ENCODE measurements at regions not wholly inside any gene's neighbourhood (a gene's known extent, or its start where the extent isn't known, plus 50 kb on each side); places are given as distances from the start of the nearest gene placed in this dataset.
"Not testable (repeated sequence)": the region's sequence is repeated elsewhere in the genome, so short reads cannot be mapped to it uniquely, and the experiment has no call there.

- Histone ChIP-seq H3K4me1 (ENCODE audit: insufficient read depth, low read length) (no peaks in the 10 kb centered on the region), H3K4me3 (ENCODE audit: low read length) (no peak overlapping the region), H3K9me3 (ENCODE audit: insufficient read depth, low read depth, low read length) (no peaks in the 10 kb centered on the region), H3K27ac (ENCODE audit: low read depth, low read length) (no peak overlapping the region), H3K36me3 (ENCODE audit: insufficient read depth, low read length) (no peaks in the 10 kb centered on the region), H3K9ac (ENCODE audit: low read depth, low read length) (no peak overlapping the region), H3K27me3 (ENCODE audit: insufficient read depth, low read length) (no peaks in the 10 kb centered on the region)
- 93% methylated on average over 2 of the region's 3 CpGs for WGBS
Observed at GRCh38 chrX:46165866-46166265, 379.4 kb downstream of the ZNF674 start.

- H3K27ac ChIP-seq (ENCODE audit: low read depth, low read length), result no peak overlapping the region
- no peaks in the 10 kb centered on the region for H3K36me3 ChIP-seq (ENCODE audit: insufficient read depth, low read length)
- no peak overlapping the region for H3K4me3 ChIP-seq (ENCODE audit: low read length)
- no peaks in the 10 kb centered on the region for H3K9me3 ChIP-seq (ENCODE audit: insufficient read depth, low read depth, low read length)
- 100% methylated on average over 2 of the region's 2 CpGs for WGBS
- no peaks in the 10 kb centered on the region for H3K27me3 ChIP-seq (ENCODE audit: insufficient read depth, low read length)
- H3K9ac ChIP-seq (ENCODE audit: low read depth, low read length), result no peak overlapping the region
- H3K4me1 ChIP-seq (ENCODE audit: insufficient read depth, low read length), result no peaks in the 10 kb centered on the region
Observed at GRCh38 chrX:46165411-46165810, 379.8 kb downstream of the ZNF674 start.

GRCh38 chrX:46152756-46153155 is 392.5 kb downstream of the ZNF674 start:
- H3K27ac ChIP-seq (ENCODE audit: low read depth, low read length), result no peak overlapping the region
- no peaks in the 10 kb centered on the region for H3K4me1 ChIP-seq (ENCODE audit: insufficient read depth, low read length)
- WGBS, result 96% methylated on average over 2 of the region's 2 CpGs
- H3K9me3 ChIP-seq (ENCODE audit: insufficient read depth, low read depth, low read length), result no peaks in the 10 kb centered on the region
- H3K4me3 ChIP-seq (ENCODE audit: low read length), result no peak overlapping the region
- no peak overlapping the region for H3K9ac ChIP-seq (ENCODE audit: low read depth, low read length)
- H3K36me3 ChIP-seq (ENCODE audit: insufficient read depth, low read length), result no peaks in the 10 kb centered on the region
- H3K27me3 ChIP-seq (ENCODE audit: insufficient read depth, low read length), result no peaks in the 10 kb centered on the region

GRCh38 chrX:46151332-46151731 is 393.9 kb downstream of the ZNF674 start:
- 94% methylated on average over 4 of the region's 5 CpGs for WGBS
- not testable (repeated sequence) for H3K9ac ChIP-seq (ENCODE audit: low read depth, low read length); H3K9me3 ChIP-seq (ENCODE audit: insufficient read depth, low read depth, low read length); H3K4me3 ChIP-seq (ENCODE audit: low read length); H3K36me3 ChIP-seq (ENCODE audit: insufficient read depth, low read length); H3K27ac ChIP-seq (ENCODE audit: low read depth, low read length); H3K27me3 ChIP-seq (ENCODE audit: insufficient read depth, low read length); H3K4me1 ChIP-seq (ENCODE audit: insufficient read depth, low read length)

- Histone ChIP-seq H3K27me3 (ENCODE audit: insufficient read depth, low read length) (no peaks in the 10 kb centered on the region), H3K27ac (ENCODE audit: low read depth, low read length) (no peak overlapping the region), H3K4me1 (ENCODE audit: insufficient read depth, low read length) (no peaks in the 10 kb centered on the region), H3K9ac (ENCODE audit: low read depth, low read length) (no peak overlapping the region), H3K36me3 (ENCODE audit: insufficient read depth, low read length) (no peaks in the 10 kb centered on the region), H3K9me3 (ENCODE audit: insufficient read depth, low read depth, low read length) (no peaks in the 10 kb centered on the region), H3K4me3 (ENCODE audit: low read length) (no peak overlapping the region)
- 100% methylated on average over 1 of the region's 1 CpG for WGBS
Observed at GRCh38 chrX:46144566-46144965, 400.7 kb downstream of the ZNF674 start.

GRCh38 chrX:46140272-46140671 is 404.9 kb downstream of the ZNF674 start:
- Histone ChIP-seq H3K9me3 (ENCODE audit: insufficient read depth, low read depth, low read length) (no peaks in the 10 kb centered on the region), H3K27ac (ENCODE audit: low read depth, low read length) (no peak overlapping the region), H3K36me3 (ENCODE audit: insufficient read depth, low read length) (no peaks in the 10 kb centered on the region), H3K27me3 (ENCODE audit: insufficient read depth, low read length) (no peaks in the 10 kb centered on the region), H3K9ac (ENCODE audit: low read depth, low read length) (no peak overlapping the region), H3K4me1 (ENCODE audit: insufficient read depth, low read length) (no peaks in the 10 kb centered on the region), H3K4me3 (ENCODE audit: low read length) (no peak overlapping the region)
- WGBS, result 94% methylated on average over 2 of the region's 2 CpGs

- Histone ChIP-seq H3K4me3 (ENCODE audit: low read length) (no peak overlapping the region), H3K27me3 (ENCODE audit: insufficient read depth, low read length) (no peaks in the 10 kb centered on the region), H3K9ac (ENCODE audit: low read depth, low read length) (no peak overlapping the region), H3K9me3 (ENCODE audit: insufficient read depth, low read depth, low read length) (no peaks in the 10 kb centered on the region), H3K36me3 (ENCODE audit: insufficient read depth, low read length) (no peaks in the 10 kb centered on the region), H3K4me1 (ENCODE audit: insufficient read depth, low read length) (peaks cover 4% of the 10 kb centered on the region; the same call in 1 of the 2 replicates), H3K27ac (ENCODE audit: low read depth, low read length) (no peak overlapping the region)
- WGBS, result 57% methylated on average over 5 of the region's 6 CpGs
Observed at GRCh38 chrX:46130247-46130646, 415.0 kb downstream of the ZNF674 start.

GRCh38 chrX:46125111-46125510 is 420.1 kb downstream of the ZNF674 start:
- Histone ChIP-seq H3K9me3 (ENCODE audit: insufficient read depth, low read depth, low read length) (no peaks in the 10 kb centered on the region), H3K9ac (ENCODE audit: low read depth, low read length) (no peak overlapping the region), H3K4me3 (ENCODE audit: low read length) (no peak overlapping the region), H3K27me3 (ENCODE audit: insufficient read depth, low read length) (no peaks in the 10 kb centered on the region), H3K4me1 (ENCODE audit: insufficient read depth, low read length) (peaks cover 4% of the 10 kb centered on the region; the same call in 1 of the 2 replicates), H3K27ac (ENCODE audit: low read depth, low read length) (no peak overlapping the region), H3K36me3 (ENCODE audit: insufficient read depth, low read length) (no peaks in the 10 kb centered on the region)
- 83% methylated on average over 1 of the region's 1 CpG for WGBS

GRCh38 chrX:46117234-46117633 is 428.0 kb downstream of the ZNF674 start:
- Histone ChIP-seq H3K27ac (ENCODE audit: low read depth, low read length) (no peak overlapping the region), H3K4me1 (ENCODE audit: insufficient read depth, low read length) (peaks cover 5% of the 10 kb centered on the region), H3K36me3 (ENCODE audit: insufficient read depth, low read length) (no peaks in the 10 kb centered on the region), H3K9ac (ENCODE audit: low read depth, low read length) (no peak overlapping the region), H3K9me3 (ENCODE audit: insufficient read depth, low read depth, low read length) (no peaks in the 10 kb centered on the region), H3K4me3 (ENCODE audit: low read length) (no peak overlapping the region), H3K27me3 (ENCODE audit: insufficient read depth, low read length) (no peaks in the 10 kb centered on the region)
- 94% methylated on average over 2 of the region's 2 CpGs for WGBS

- not testable (repeated sequence) for H3K27me3 ChIP-seq (ENCODE audit: insufficient read depth, low read length); H3K4me1 ChIP-seq (ENCODE audit: insufficient read depth, low read length); H3K9me3 ChIP-seq (ENCODE audit: insufficient read depth, low read depth, low read length); H3K4me3 ChIP-seq (ENCODE audit: low read length); H3K9ac ChIP-seq (ENCODE audit: low read depth, low read length); H3K36me3 ChIP-seq (ENCODE audit: insufficient read depth, low read length); H3K27ac ChIP-seq (ENCODE audit: low read depth, low read length)
- WGBS, result 89% methylated on average over 6 of the region's 6 CpGs
Observed at GRCh38 chrX:46087310-46087709, 457.9 kb downstream of the ZNF674 start.

GRCh38 chrX:46080121-46080520 is 465.1 kb downstream of the ZNF674 start:
- H3K36me3 ChIP-seq (ENCODE audit: insufficient read depth, low read length); H3K4me1 ChIP-seq (ENCODE audit: insufficient read depth, low read length); H3K9me3 ChIP-seq (ENCODE audit: insufficient read depth, low read depth, low read length); H3K9ac ChIP-seq (ENCODE audit: low read depth, low read length); H3K27ac ChIP-seq (ENCODE audit: low read depth, low read length); H3K27me3 ChIP-seq (ENCODE audit: insufficient read depth, low read length); H3K4me3 ChIP-seq (ENCODE audit: low read length): not testable (repeated sequence)
- 89% methylated on average over 5 of the region's 5 CpGs for WGBS

- Histone ChIP-seq H3K27ac (ENCODE audit: low read depth, low read length) (no peak overlapping the region), H3K9ac (ENCODE audit: low read depth, low read length) (no peak overlapping the region), H3K4me1 (ENCODE audit: insufficient read depth, low read length) (no peaks in the 10 kb centered on the region), H3K27me3 (ENCODE audit: insufficient read depth, low read length) (no peaks in the 10 kb centered on the region), H3K36me3 (ENCODE audit: insufficient read depth, low read length) (no peaks in the 10 kb centered on the region), H3K9me3 (ENCODE audit: insufficient read depth, low read depth, low read length) (no peaks in the 10 kb centered on the region), H3K4me3 (ENCODE audit: low read length) (no peak overlapping the region)
- 92% methylated on average over 3 of the region's 3 CpGs for WGBS
Observed at GRCh38 chrX:46072791-46073190, 472.4 kb downstream of the ZNF674 start.

Data from HUES64 (cell line).